ENCODE measurements at regions not wholly inside any gene's neighbourhood (a gene's known extent, or its start where the extent isn't known, plus 50 kb on each side); places are given as distances from the start of the nearest gene placed in this dataset.

GRCh38 chr6:8545336-8545735, 110.0 kb upstream of the SLC35B3 start:
- no peak for DNase-seq (ENCODE audit: low spot score)

GRCh38 chr6:8543714-8544113, 108.4 kb upstream of the SLC35B3 start:
- no peak for DNase-seq (ENCODE audit: low spot score)

GRCh38 chr6:8539453-8539852, 104.1 kb upstream of the SLC35B3 start:
- no peak for DNase-seq (ENCODE audit: low spot score)

GRCh38 chr6:8536122-8536521, 100.8 kb upstream of the SLC35B3 start:
- no peak for DNase-seq (ENCODE audit: low spot score)

GRCh38 chr6:8535519-8535918, 100.2 kb upstream of the SLC35B3 start:
- no peak for DNase-seq (ENCODE audit: low spot score)

- DNase-seq (ENCODE audit: low spot score) = peak; percentile 21
Measured at GRCh38 chr6:8530785-8531435, 95.6 kb upstream of the SLC35B3 start.

GRCh38 chr6:8529250-8529649, 93.9 kb upstream of the SLC35B3 start:
- no peak for DNase-seq (ENCODE audit: low spot score)

GRCh38 chr6:8527818-8528217, 92.5 kb upstream of the SLC35B3 start:
- no peak for DNase-seq (ENCODE audit: low spot score)

- DNase-seq (ENCODE audit: low spot score) = no peak
Measured at GRCh38 chr6:8526624-8527023, 91.3 kb upstream of the SLC35B3 start.

- no peak for DNase-seq (ENCODE audit: low spot score)
Measured at GRCh38 chr6:8525370-8525769, 90.0 kb upstream of the SLC35B3 start.

- DNase-seq (ENCODE audit: low spot score) = no peak
Measured at GRCh38 chr6:8513174-8513573, 77.8 kb upstream of the SLC35B3 start.

GRCh38 chr6:8507286-8507685, 71.9 kb upstream of the SLC35B3 start:
- no peak for DNase-seq (ENCODE audit: low spot score)

GRCh38 chr6:8506126-8506525, 70.8 kb upstream of the SLC35B3 start:
- DNase-seq (ENCODE audit: low spot score) = no peak

GRCh38 chr6:8499540-8499939, 64.2 kb upstream of the SLC35B3 start:
- DNase-seq (ENCODE audit: low spot score) = no peak

- no peak for DNase-seq (ENCODE audit: low spot score)
Measured at GRCh38 chr6:8494730-8495129, 59.4 kb upstream of the SLC35B3 start.

GRCh38 chr6:8492536-8493133, 57.3 kb upstream of the SLC35B3 start:
- no peak for DNase-seq (ENCODE audit: low spot score)

Small RNAs in the stretch of these regions (small RNA-seq; reads per million reads assigned to genes)
- gene RF02101 (0 reads per million in 2 experiments), gene RNU6ATAC21P (0 to 0.09 reads per million in 2 experiments)
